ENCODE measurements at regions not wholly inside any gene's neighbourhood (a gene's known extent, or its start where the extent isn't known, plus 50 kb on each side); places are given as distances from the start of the nearest gene placed in this dataset.

DNA sequence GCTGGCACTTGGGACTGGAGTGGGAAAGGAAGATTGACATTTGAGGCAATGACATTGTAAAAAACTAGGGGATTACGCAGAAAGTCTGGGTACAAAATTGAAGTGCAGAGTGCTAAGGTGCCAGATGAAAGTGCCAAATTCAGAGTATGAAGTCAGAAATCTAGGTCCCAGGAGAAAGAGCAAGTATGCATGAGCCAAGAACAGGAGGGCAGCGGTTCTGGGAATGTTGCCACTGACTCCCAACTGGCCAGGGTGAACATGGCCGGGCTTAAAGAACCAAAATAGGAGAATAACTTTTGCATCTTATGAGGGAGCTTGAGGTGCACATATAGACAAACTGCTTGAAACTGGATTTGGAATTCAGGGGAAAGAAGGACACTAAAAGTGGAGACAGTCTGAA lies 495.8 kb upstream of the KLF12 start:
- H3K4me3 ChIP-seq (ENCODE audit: low read length) = no peak overlapping the region
- no peaks in the 10 kb centered on the region for H3K9me2 ChIP-seq (replicated peaks; ENCODE audit: control insufficient read depth, low read length)
- no peaks in the 10 kb centered on the region for H3F3A ChIP-seq (ENCODE audit: control insufficient read depth, insufficient read depth)
- no peak overlapping the region for H3K27ac ChIP-seq (ENCODE audit: low read depth, low read length)
- H3K27me3 ChIP-seq (ENCODE audit: control insufficient read depth, low read length) = no peaks in the 10 kb centered on the region
- H3K4me1 ChIP-seq (ENCODE audit: control insufficient read depth, low read length) = no peaks in the 10 kb centered on the region
- H3K36me3 ChIP-seq (ENCODE audit: control insufficient read depth, low read length) = no peaks in the 10 kb centered on the region
- H3K4me2 ChIP-seq (ENCODE audit: low read length) = no peak overlapping the region
- H3K9me3 ChIP-seq (ENCODE audit: control insufficient read depth, insufficient read depth, low read length) = no peaks in the 10 kb centered on the region
- no peaks in the 10 kb centered on the region for H4K20me1 ChIP-seq (ENCODE audit: control insufficient read depth, insufficient read depth, low read depth, low read length)
- no peaks in the 10 kb centered on the region for H3K79me2 ChIP-seq (ENCODE audit: control insufficient read depth, low read length)
- TF ChIP-seq, protein P1, sequence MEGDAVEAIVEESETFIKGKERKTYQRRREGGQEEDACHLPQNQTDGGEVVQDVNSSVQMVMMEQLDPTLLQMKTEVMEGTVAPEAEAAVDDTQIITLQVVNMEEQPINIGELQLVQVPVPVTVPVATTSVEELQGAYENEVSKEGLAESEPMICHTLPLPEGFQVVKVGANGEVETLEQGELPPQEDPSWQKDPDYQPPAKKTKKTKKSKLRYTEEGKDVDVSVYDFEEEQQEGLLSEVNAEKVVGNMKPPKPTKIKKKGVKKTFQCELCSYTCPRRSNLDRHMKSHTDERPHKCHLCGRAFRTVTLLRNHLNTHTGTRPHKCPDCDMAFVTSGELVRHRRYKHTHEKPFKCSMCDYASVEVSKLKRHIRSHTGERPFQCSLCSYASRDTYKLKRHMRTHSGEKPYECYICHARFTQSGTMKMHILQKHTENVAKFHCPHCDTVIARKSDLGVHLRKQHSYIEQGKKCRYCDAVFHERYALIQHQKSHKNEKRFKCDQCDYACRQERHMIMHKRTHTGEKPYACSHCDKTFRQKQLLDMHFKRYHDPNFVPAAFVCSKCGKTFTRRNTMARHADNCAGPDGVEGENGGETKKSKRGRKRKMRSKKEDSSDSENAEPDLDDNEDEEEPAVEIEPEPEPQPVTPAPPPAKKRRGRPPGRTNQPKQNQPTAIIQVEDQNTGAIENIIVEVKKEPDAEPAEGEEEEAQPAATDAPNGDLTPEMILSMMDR (IDR thresholded peaks at IDR 0.05; ENCODE audit: low read depth, low read length, poor library complexity, severe bottlenecking) = no peak
- TF ChIP-seq EZH2phosphoT487 (IDR thresholded peaks at IDR 0.05; ENCODE audit: borderline replicate concordance, low read length) = no peak

DNA sequence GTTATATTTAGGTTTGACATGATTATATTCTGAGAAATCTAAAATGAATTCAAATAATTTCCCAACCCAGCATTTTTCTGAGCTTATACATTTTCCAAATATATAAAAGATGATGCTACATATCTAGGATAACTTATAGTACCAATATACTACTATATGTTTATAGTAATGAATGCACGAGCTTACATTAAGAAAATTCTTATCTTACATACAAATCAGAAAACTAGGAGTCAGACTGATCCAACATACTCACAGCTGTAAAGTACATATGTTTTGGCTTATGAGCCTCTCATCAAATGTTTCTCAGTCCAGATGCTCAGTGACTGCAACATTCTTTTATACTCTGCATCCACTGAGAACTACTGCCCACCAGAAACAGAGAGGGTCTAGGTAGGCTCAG lies 491.3 kb upstream of the KLF12 start:
- Histone ChIP-seq H3K79me2 (ENCODE audit: control insufficient read depth, low read length) (no peaks in the 10 kb centered on the region), H3K27me3 (ENCODE audit: control insufficient read depth, low read length) (no peaks in the 10 kb centered on the region), H3K9me3 (ENCODE audit: control insufficient read depth, insufficient read depth, low read length) (no peaks in the 10 kb centered on the region), H3K4me1 (ENCODE audit: control insufficient read depth, low read length) (no peaks in the 10 kb centered on the region), H3K4me2 (ENCODE audit: low read length) (no peak overlapping the region), H3K4me3 (ENCODE audit: low read length) (no peak overlapping the region), H3K36me3 (ENCODE audit: control insufficient read depth, low read length) (no peaks in the 10 kb centered on the region), H3F3A (ENCODE audit: control insufficient read depth, insufficient read depth) (no peaks in the 10 kb centered on the region), H3K27ac (ENCODE audit: low read depth, low read length) (no peak overlapping the region), H4K20me1 (ENCODE audit: control insufficient read depth, insufficient read depth, low read depth, low read length) (no peaks in the 10 kb centered on the region), H3K9me2 (replicated peaks; ENCODE audit: control insufficient read depth, low read length) (no peaks in the 10 kb centered on the region)
- TF ChIP-seq, protein P1 (IDR thresholded peaks at IDR 0.05; ENCODE audit: low read depth, low read length, poor library complexity, severe bottlenecking) = no peak
- TF ChIP-seq EZH2phosphoT487 (IDR thresholded peaks at IDR 0.05; ENCODE audit: borderline replicate concordance, low read length) = no peak

DNA sequence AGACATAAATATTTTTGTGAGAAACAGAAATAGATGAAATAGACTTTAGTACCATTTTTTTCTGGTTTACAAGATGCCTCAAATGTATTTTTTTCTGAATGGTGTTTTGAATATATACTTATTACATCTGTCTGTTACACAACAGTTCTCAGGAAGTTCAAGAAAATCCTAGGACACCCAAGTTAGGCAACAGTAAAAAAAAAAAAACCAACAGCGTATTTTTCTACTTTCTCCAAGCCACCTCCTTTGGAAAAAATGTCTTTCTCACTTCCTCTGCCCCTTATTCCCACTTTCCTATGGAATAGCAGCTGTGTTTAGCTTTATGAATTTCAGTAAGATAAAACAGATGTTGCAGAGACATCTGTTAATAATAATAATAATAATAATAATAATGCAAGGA lies 489.6 kb upstream of the KLF12 start:
- Histone ChIP-seq H3F3A (ENCODE audit: control insufficient read depth, insufficient read depth) (no peaks in the 10 kb centered on the region), H3K9me2 (replicated peaks; ENCODE audit: control insufficient read depth, low read length) (no peaks in the 10 kb centered on the region), H4K20me1 (ENCODE audit: control insufficient read depth, insufficient read depth, low read depth, low read length) (no peaks in the 10 kb centered on the region), H3K4me3 (ENCODE audit: low read length) (no peak overlapping the region), H3K9me3 (ENCODE audit: control insufficient read depth, insufficient read depth, low read length) (no peaks in the 10 kb centered on the region), H3K79me2 (ENCODE audit: control insufficient read depth, low read length) (no peaks in the 10 kb centered on the region), H3K27me3 (ENCODE audit: control insufficient read depth, low read length) (no peaks in the 10 kb centered on the region), H3K4me2 (ENCODE audit: low read length) (no peak overlapping the region), H3K4me1 (ENCODE audit: control insufficient read depth, low read length) (no peaks in the 10 kb centered on the region), H3K27ac (ENCODE audit: low read depth, low read length) (no peak overlapping the region), H3K36me3 (ENCODE audit: control insufficient read depth, low read length) (no peaks in the 10 kb centered on the region)
- TF ChIP-seq EZH2phosphoT487 (IDR thresholded peaks at IDR 0.05; ENCODE audit: borderline replicate concordance, low read length) = no peak
- TF ChIP-seq, protein P1 (IDR thresholded peaks at IDR 0.05; ENCODE audit: low read depth, low read length, poor library complexity, severe bottlenecking) = no peak

DNA sequence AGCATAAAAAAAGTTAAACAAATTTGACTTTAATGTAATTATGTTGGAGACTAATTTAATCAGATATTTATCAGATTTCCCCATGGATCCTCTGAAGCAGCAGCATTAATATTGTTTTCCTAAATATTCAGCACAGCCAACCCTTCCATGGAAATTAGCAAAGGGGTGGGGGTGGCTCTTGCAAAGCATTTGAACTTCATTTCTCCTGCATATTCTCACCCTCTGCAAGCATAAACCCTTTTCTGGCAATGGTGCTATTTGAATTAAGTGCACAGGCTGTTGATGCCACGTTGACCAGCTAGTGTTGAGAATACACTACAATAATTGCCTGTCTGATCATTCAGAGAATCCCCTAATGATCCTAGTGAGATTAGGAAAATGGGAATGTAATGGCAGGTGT lies 488.1 kb upstream of the KLF12 start:
- Histone ChIP-seq H3K36me3 (ENCODE audit: control insufficient read depth, low read length) (no peaks in the 10 kb centered on the region), H3K4me2 (ENCODE audit: low read length) (no peak overlapping the region), H3K27me3 (ENCODE audit: control insufficient read depth, low read length) (no peaks in the 10 kb centered on the region), H3K27ac (ENCODE audit: low read depth, low read length) (no peak overlapping the region), H3K9me3 (ENCODE audit: control insufficient read depth, insufficient read depth, low read length) (no peaks in the 10 kb centered on the region), H3F3A (ENCODE audit: control insufficient read depth, insufficient read depth) (no peaks in the 10 kb centered on the region), H3K4me3 (ENCODE audit: low read length) (no peak overlapping the region), H3K79me2 (ENCODE audit: control insufficient read depth, low read length) (no peaks in the 10 kb centered on the region), H3K4me1 (ENCODE audit: control insufficient read depth, low read length) (no peaks in the 10 kb centered on the region), H4K20me1 (ENCODE audit: control insufficient read depth, insufficient read depth, low read depth, low read length) (no peaks in the 10 kb centered on the region), H3K9me2 (replicated peaks; ENCODE audit: control insufficient read depth, low read length) (no peaks in the 10 kb centered on the region)
- TF ChIP-seq, protein P1 (IDR thresholded peaks at IDR 0.05; ENCODE audit: low read depth, low read length, poor library complexity, severe bottlenecking) = no peak
- TF ChIP-seq EZH2phosphoT487 (IDR thresholded peaks at IDR 0.05; ENCODE audit: borderline replicate concordance, low read length) = no peak
